ENCODE measurements at regions not wholly inside any gene's neighbourhood (a gene's known extent, or its start where the extent isn't known, plus 50 kb on each side); places are given as distances from the start of the nearest gene placed in this dataset.
"Not testable (repeated sequence)": the region's sequence is repeated elsewhere in the genome, so short reads cannot be mapped to it uniquely, and the experiment has no call there.

- not testable (repeated sequence) for H3K27ac ChIP-seq (ENCODE audit: low read depth, low read length); H3K4me1 ChIP-seq (ENCODE audit: control insufficient read depth in 3 of 3, insufficient read depth in 3 of 3, low read length in 3 of 3); H3K9me3 ChIP-seq (ENCODE audit: control insufficient read depth in 3 of 3, low read length in 3 of 3); H3K9ac ChIP-seq (ENCODE audit: low read depth in 1 of 3, low read length in 3 of 3); H3K4me3 ChIP-seq (ENCODE audit: low read length in 3 of 3); H3K27me3 ChIP-seq (ENCODE audit: control insufficient read depth in 3 of 3, insufficient read depth in 3 of 3, low read length in 3 of 3); H3K36me3 ChIP-seq (ENCODE audit: control insufficient read depth in 3 of 3, insufficient read depth in 3 of 3, low read length in 3 of 3)
Measured at GRCh38 chr5:28287021-28287420, 1248.6 kb upstream of the CDH9 start.

DNA sequence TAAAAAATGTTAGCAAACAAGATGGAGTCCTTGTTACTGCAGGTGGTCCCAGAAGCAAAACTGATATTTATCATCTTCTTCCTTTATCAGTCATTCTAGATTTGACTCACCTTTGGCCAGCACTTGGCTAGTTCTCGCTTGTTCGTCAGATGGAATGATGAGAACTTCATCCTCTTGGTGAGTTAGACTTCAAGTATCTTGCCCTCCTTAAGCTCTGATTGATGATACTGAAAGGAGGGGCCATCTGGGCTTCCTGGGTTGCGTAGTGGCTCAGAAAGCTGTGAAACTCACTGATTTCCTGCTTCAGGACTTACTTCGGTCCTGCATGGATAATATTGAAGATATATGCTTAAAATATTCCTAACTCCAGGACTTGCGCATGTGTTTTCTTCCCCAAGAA is 1248.2 kb upstream of the CDH9 start:
- no peaks in the 10 kb centered on the region for H3K36me3 ChIP-seq (ENCODE audit: control insufficient read depth in 3 of 3, insufficient read depth in 3 of 3, low read length in 3 of 3)
- H3K27ac ChIP-seq (ENCODE audit: low read depth, low read length), result no peak overlapping the region
- no peaks in the 10 kb centered on the region for H3K27me3 ChIP-seq (ENCODE audit: control insufficient read depth in 3 of 3, insufficient read depth in 3 of 3, low read length in 3 of 3)
- no peak overlapping the region for H3K4me3 ChIP-seq (ENCODE audit: low read length in 3 of 3)
- no peaks in the 10 kb centered on the region for H3K9me3 ChIP-seq (ENCODE audit: control insufficient read depth in 3 of 3, low read length in 3 of 3)
- no peak overlapping the region for H3K9ac ChIP-seq (ENCODE audit: low read depth in 1 of 3, low read length in 3 of 3)
- no peaks in the 10 kb centered on the region for H3K4me1 ChIP-seq (ENCODE audit: control insufficient read depth in 3 of 3, insufficient read depth in 3 of 3, low read length in 3 of 3)

- H3K9ac ChIP-seq (ENCODE audit: low read depth in 1 of 3, low read length in 3 of 3), result no peak overlapping the region
- no peak overlapping the region for H3K4me3 ChIP-seq (ENCODE audit: low read length in 3 of 3)
- H3K36me3 ChIP-seq (ENCODE audit: control insufficient read depth in 3 of 3, insufficient read depth in 3 of 3, low read length in 3 of 3), result no peaks in the 10 kb centered on the region
- H3K4me1 ChIP-seq (ENCODE audit: control insufficient read depth in 3 of 3, insufficient read depth in 3 of 3, low read length in 3 of 3), result no peaks in the 10 kb centered on the region
- H3K9me3 ChIP-seq (ENCODE audit: control insufficient read depth in 3 of 3, low read length in 3 of 3), result no peaks in the 10 kb centered on the region
- H3K27me3 ChIP-seq (ENCODE audit: control insufficient read depth in 3 of 3, insufficient read depth in 3 of 3, low read length in 3 of 3), result no peaks in the 10 kb centered on the region
- no peak overlapping the region for H3K27ac ChIP-seq (ENCODE audit: low read depth, low read length)
Measured at GRCh38 chr5:28284788-28285187, 1246.4 kb upstream of the CDH9 start.

GRCh38 chr5:28281351-28281750 is 1243.0 kb upstream of the CDH9 start:
- no peak overlapping the region for H3K9ac ChIP-seq (ENCODE audit: low read depth in 1 of 3, low read length in 3 of 3)
- no peaks in the 10 kb centered on the region for H3K27me3 ChIP-seq (ENCODE audit: control insufficient read depth in 3 of 3, insufficient read depth in 3 of 3, low read length in 3 of 3)
- H3K9me3 ChIP-seq (ENCODE audit: control insufficient read depth in 3 of 3, low read length in 3 of 3), result no peaks in the 10 kb centered on the region
- no peak overlapping the region for H3K4me3 ChIP-seq (ENCODE audit: low read length in 3 of 3)
- no peak overlapping the region for H3K27ac ChIP-seq (ENCODE audit: low read depth, low read length)
- no peaks in the 10 kb centered on the region for H3K36me3 ChIP-seq (ENCODE audit: control insufficient read depth in 3 of 3, insufficient read depth in 3 of 3, low read length in 3 of 3)
- H3K4me1 ChIP-seq (ENCODE audit: control insufficient read depth in 3 of 3, insufficient read depth in 3 of 3, low read length in 3 of 3), result no peaks in the 10 kb centered on the region

DNA sequence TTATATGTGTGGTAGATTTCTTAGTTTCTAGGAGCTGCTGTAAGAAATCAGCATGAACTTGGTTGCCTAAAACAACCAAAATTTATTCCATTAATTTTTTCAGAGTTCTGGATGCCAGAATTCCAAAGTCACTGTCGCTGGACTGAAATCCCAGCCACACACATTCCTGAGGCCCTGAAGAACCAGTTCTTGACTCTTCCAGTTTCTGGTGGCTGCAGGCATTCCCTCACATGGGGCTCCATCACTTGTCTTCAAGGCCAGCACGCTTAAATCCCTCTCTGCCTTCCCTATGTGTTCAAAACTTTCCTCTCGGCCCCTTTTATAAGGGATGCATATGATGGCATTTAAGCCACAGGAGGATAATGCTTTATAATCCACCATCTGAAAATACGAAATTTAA is 1237.5 kb upstream of the CDH9 start:
- no peaks in the 10 kb centered on the region for H3K4me1 ChIP-seq (ENCODE audit: control insufficient read depth in 3 of 3, insufficient read depth in 3 of 3, low read length in 3 of 3)
- no peaks in the 10 kb centered on the region for H3K9me3 ChIP-seq (ENCODE audit: control insufficient read depth in 3 of 3, low read length in 3 of 3)
- H3K27me3 ChIP-seq (ENCODE audit: control insufficient read depth in 3 of 3, insufficient read depth in 3 of 3, low read length in 3 of 3), result no peaks in the 10 kb centered on the region

GRCh38 chr5:28269978-28270377 is 1231.6 kb upstream of the CDH9 start:
- H3K9me3 ChIP-seq (ENCODE audit: control insufficient read depth in 3 of 3, low read length in 3 of 3), result no peaks in the 10 kb centered on the region
- H3K4me1 ChIP-seq (ENCODE audit: control insufficient read depth in 3 of 3, insufficient read depth in 3 of 3, low read length in 3 of 3), result no peaks in the 10 kb centered on the region
- no peak overlapping the region for H3K4me3 ChIP-seq (ENCODE audit: low read length in 3 of 3)
- H3K36me3 ChIP-seq (ENCODE audit: control insufficient read depth in 3 of 3, insufficient read depth in 3 of 3, low read length in 3 of 3), result no peaks in the 10 kb centered on the region
- no peak overlapping the region for H3K27ac ChIP-seq (ENCODE audit: low read depth, low read length)
- H3K27me3 ChIP-seq (ENCODE audit: control insufficient read depth in 3 of 3, insufficient read depth in 3 of 3, low read length in 3 of 3), result no peaks in the 10 kb centered on the region
- H3K9ac ChIP-seq (ENCODE audit: low read depth in 1 of 3, low read length in 3 of 3), result no peak overlapping the region

More for the DNA sequence above, 1237.5 kb upstream of the CDH9 start:
- no peak overlapping the region for H3K4me3 ChIP-seq (ENCODE audit: low read length in 3 of 3)
- H3K27ac ChIP-seq (ENCODE audit: low read depth, low read length), result no peak overlapping the region
- no peak overlapping the region for H3K9ac ChIP-seq (ENCODE audit: low read depth in 1 of 3, low read length in 3 of 3)
- H3K36me3 ChIP-seq (ENCODE audit: control insufficient read depth in 3 of 3, insufficient read depth in 3 of 3, low read length in 3 of 3), result no peaks in the 10 kb centered on the region

- Histone ChIP-seq H3K27me3 (ENCODE audit: control insufficient read depth in 3 of 3, insufficient read depth in 3 of 3, low read length in 3 of 3) (no peaks in the 10 kb centered on the region), H3K9me3 (ENCODE audit: control insufficient read depth in 3 of 3, low read length in 3 of 3) (no peaks in the 10 kb centered on the region), H3K36me3 (ENCODE audit: control insufficient read depth in 3 of 3, insufficient read depth in 3 of 3, low read length in 3 of 3) (no peaks in the 10 kb centered on the region), H3K4me3 (ENCODE audit: low read length in 3 of 3) (no peak overlapping the region), H3K9ac (ENCODE audit: low read depth in 1 of 3, low read length in 3 of 3) (no peak overlapping the region), H3K27ac (ENCODE audit: low read depth, low read length) (no peak overlapping the region), H3K4me1 (ENCODE audit: control insufficient read depth in 3 of 3, insufficient read depth in 3 of 3, low read length in 3 of 3) (no peaks in the 10 kb centered on the region)
Measured at GRCh38 chr5:28265877-28266276, 1227.5 kb upstream of the CDH9 start.

DNA sequence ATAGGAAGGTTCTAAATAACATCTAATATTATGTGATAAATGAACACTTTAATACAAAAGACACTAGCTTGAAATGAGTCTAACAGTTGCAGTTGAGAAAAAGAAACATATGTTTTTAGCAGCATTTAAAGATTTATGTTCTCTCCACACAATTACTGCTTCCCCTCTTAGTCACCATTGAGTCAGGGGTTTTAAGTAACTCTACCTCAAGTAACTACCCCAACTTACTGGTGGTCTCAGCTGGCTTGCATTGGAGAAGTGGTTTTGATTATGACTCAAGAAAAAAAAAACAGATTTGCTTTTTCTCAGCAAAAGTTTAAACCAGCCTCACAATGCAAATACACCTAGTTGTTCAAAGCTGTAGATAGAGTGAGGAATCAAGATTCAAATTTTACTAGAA is 1216.5 kb upstream of the CDH9 start:
- Histone ChIP-seq H3K9me3 (ENCODE audit: control insufficient read depth in 3 of 3, low read length in 3 of 3) (no peaks in the 10 kb centered on the region), H3K27ac (ENCODE audit: low read depth, low read length) (no peak overlapping the region), H3K4me3 (ENCODE audit: low read length in 3 of 3) (no peak overlapping the region)

GRCh38 chr5:28253431-28253830 is 1215.0 kb upstream of the CDH9 start:
- Histone ChIP-seq H3K36me3 (ENCODE audit: control insufficient read depth in 3 of 3, insufficient read depth in 3 of 3, low read length in 3 of 3) (no peaks in the 10 kb centered on the region), H3K27me3 (ENCODE audit: control insufficient read depth in 3 of 3, insufficient read depth in 3 of 3, low read length in 3 of 3) (no peaks in the 10 kb centered on the region), H3K4me1 (ENCODE audit: control insufficient read depth in 3 of 3, insufficient read depth in 3 of 3, low read length in 3 of 3) (no peaks in the 10 kb centered on the region), H3K9ac (ENCODE audit: low read depth in 1 of 3, low read length in 3 of 3) (no peak overlapping the region), H3K27ac (ENCODE audit: low read depth, low read length) (no peak overlapping the region), H3K4me3 (ENCODE audit: low read length in 3 of 3) (no peak overlapping the region), H3K9me3 (ENCODE audit: control insufficient read depth in 3 of 3, low read length in 3 of 3) (no peaks in the 10 kb centered on the region)

More for the DNA sequence above, 1216.5 kb upstream of the CDH9 start:
- Histone ChIP-seq H3K27me3 (ENCODE audit: control insufficient read depth in 3 of 3, insufficient read depth in 3 of 3, low read length in 3 of 3) (no peaks in the 10 kb centered on the region), H3K36me3 (ENCODE audit: control insufficient read depth in 3 of 3, insufficient read depth in 3 of 3, low read length in 3 of 3) (no peaks in the 10 kb centered on the region), H3K9ac (ENCODE audit: low read depth in 1 of 3, low read length in 3 of 3) (no peak overlapping the region), H3K4me1 (ENCODE audit: control insufficient read depth in 3 of 3, insufficient read depth in 3 of 3, low read length in 3 of 3) (no peaks in the 10 kb centered on the region)

DNA sequence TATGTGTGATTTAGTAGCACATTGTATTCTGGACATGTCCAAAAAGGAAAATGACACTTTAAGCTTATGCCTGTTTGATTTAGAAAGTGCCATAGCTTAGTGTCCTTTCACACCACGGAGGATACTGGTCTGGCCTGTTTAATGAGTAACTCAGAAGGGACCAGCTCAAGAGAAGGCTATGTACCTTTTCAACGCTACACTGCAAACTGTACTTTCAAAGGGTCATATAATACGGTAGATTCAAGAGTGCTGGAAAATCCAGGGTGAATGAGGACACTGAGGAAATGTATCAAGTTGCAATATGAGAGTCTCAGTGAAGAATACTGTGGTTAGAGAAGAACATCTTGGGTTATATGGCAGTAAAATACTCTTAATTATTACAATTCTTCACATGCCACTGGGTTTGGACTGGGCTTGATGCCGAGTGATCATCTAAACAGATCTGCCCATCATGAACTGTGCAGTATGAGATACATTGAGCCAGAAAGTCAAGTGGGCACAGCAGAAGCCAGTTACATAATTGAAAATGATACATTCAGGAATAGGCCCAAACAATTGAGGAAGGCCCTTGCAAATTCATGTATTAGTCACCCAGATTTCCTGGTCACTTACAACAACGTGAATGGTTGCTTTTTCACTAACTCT is 1211.5 kb upstream of the CDH9 start:
- Histone ChIP-seq H3K27ac (ENCODE audit: low read depth, low read length) (no peak overlapping the region), H3K9ac (ENCODE audit: low read depth in 1 of 3, low read length in 3 of 3) (no peak overlapping the region), H3K36me3 (ENCODE audit: control insufficient read depth in 3 of 3, insufficient read depth in 3 of 3, low read length in 3 of 3) (no peaks in the 10 kb centered on the region), H3K9me3 (ENCODE audit: control insufficient read depth in 3 of 3, low read length in 3 of 3) (no peaks in the 10 kb centered on the region), H3K4me1 (ENCODE audit: control insufficient read depth in 3 of 3, insufficient read depth in 3 of 3, low read length in 3 of 3) (no peaks in the 10 kb centered on the region), H3K27me3 (ENCODE audit: control insufficient read depth in 3 of 3, insufficient read depth in 3 of 3, low read length in 3 of 3) (no peaks in the 10 kb centered on the region), H3K4me3 (ENCODE audit: low read length in 3 of 3) (no peak overlapping the region)

All from skeletal muscle tissue (tissue), 3 donors.